CD4-positive, alpha-beta T cell treated with Interleukin-12 subunit alpha and Interleukin-12 subunit beta, for 1 hour (primary cell): ENCODE measurements at regions not wholly inside any gene's neighbourhood (a gene's known extent, or its start where the extent isn't known, plus 50 kb on each side); places are given as distances from the start of the nearest gene placed in this dataset.
"Not testable (repeated sequence)": the region's sequence is repeated elsewhere in the genome, so short reads cannot be mapped to it uniquely, and the experiment has no call there.

Source experiments
- DNase-seq: peaks from one replicate; pipeline ENCODE4 v3.0.0-alpha.2; 2020

DNA sequence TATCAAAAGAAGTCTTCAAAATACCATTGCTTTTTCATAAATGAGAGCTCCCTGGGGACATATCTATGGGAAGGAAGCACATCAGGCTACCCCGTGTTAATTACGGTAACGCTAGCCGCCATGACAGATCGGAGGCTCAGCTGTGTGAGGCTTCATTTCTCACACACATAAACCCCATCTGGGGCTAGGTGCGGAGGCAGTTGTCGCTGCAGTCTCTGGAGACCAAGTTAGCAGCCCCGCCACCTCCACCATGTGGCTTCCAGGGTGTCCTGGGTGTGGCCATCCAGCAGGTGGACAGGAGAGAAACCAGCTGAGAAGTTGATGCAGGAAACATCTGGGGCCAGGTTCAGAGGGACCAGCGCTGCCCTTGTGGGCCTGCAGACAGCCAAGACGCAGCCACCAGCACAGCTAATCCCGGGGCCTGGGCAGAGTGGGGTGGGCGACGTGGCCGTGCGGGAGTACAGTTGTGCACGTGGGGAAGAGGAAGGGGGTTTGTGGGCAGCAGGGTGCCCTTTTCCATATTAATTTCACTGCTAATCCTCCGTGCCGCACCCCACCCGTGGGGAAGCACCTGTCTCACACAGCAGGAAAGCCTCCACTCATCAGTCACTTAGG is 426.5 kb downstream of the IRX1 start:
- DNase-seq, result no peak

DNA sequence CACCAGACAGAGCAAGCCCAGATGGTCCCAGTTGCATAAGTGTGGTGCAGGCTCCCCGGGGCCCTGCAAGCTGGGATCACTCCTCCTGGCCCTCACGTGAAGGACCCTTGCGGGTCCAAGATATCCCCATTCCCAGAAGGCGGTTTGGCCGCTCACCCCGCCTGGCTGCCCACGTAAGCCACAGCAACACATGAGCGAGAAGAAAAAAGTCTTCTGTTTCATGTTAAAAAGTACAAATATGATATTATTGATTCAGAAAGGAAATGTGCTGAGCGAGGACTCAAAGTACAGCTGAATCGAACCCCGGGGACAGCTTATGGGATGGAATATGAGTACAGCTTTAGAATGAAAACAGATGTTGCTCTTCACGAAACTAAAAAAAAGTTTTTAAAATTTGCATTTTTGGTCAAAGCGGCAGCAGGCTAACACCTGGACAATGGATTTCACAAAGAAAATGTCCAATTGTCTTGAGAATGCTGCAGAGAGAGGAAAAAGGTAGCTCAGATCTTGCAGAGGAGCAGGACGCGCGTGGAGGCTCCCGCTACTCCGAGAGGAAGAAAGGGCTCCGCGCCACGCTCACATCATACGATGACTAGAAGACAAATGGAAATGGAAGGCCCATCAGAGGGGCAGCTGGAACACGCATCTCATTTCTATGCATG is 427.6 kb downstream of the IRX1 start:
- DNase-seq, result no peak

DNA sequence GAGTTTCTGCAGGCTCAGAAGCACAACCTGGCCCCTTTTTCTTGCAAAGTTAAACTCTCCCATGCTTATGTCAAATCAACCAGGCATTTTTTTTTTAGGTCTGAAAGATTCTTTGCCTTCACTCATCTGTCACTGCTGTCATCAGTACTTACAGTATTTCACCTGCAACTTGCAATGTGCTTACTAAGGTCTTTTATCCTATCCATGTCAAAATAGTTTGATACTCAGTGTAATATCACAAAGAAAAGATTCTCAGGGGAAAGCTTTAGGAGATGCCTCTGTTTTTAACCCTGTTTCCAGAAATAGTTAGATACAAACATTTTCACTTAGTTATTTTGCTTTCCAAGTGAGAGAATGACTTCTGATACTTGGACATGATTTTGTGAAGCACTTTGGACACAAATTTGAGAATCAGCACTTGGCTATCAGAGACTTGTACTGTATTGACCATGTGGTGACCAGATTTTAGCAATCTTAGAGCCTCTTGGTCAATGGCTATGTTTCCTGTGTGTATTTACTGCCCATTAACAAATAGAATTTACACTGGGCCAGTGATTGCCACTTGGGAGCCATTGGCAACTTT is 428.2 kb downstream of the IRX1 start:
- DNase-seq, result no peak

DNA sequence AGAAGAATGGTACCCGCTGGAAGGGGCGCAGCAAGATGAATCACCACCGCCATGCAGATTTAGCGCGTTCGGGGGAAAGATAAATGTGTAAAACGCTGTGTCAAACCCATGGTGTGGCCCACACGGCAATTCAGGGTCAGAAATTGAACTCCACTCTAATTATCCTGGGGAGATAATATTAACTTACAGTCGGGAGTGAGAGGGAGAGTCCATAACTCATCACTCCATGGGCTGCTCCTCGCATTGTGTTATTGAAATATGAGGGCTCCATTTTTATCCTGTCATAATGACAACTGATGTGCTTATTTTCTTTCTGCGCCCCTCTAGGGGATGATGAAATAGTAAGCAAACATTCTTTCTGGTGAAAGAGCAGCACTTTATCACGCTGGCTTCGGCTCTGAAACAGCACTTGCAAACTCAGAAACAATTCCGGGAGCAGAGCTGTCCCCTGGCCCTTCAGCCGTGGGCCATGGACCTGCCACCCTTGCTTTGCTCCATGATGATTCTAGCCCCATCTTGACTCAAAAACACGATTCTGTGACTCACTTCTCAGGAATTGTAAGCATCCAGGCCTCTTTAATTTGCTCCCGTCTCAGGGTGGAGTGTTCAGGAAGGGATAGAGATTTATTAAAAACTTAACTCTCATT is 431.6 kb downstream of the IRX1 start:
- no peak for DNase-seq

DNA sequence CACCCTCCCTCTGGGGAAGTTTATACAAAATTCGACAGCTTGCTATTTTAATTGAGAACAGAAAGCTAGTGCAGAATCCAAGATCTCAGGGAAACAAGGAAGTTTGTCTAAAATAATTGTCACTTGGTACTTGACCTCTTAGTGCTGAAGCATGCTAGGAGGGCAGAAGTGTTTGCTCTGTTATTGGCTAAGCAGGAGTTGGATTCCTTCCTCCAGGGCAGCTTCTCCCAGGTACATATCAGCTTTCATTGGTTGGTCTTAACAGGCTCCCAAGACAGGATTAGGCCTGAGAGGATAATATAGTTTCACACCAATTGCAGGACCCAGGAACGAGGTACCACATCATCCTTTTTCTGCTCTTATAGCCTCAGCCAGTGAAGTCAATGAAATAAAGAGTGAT is 432.8 kb downstream of the IRX1 start:
- DNase-seq, result no peak

DNA sequence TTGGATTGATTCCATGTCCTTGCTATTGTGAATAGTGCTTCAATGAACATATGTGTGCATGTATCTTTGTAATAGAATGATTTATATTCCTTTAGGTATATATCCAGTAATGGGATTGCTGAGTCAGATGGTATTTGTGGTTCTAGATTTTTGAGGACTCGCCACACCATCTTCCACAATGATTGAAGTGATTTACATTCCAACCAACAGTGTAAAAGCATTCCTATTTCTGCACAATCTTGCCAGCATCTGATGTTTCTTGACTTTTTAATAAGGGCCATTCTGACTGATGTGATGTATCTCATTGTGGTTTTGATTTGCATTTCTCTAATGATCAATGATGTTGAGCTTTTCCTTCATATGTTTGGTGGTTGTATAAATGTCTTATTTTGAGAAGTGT is 437.9 kb downstream of the IRX1 start:
- DNase-seq, result not testable (repeated sequence)

DNA sequence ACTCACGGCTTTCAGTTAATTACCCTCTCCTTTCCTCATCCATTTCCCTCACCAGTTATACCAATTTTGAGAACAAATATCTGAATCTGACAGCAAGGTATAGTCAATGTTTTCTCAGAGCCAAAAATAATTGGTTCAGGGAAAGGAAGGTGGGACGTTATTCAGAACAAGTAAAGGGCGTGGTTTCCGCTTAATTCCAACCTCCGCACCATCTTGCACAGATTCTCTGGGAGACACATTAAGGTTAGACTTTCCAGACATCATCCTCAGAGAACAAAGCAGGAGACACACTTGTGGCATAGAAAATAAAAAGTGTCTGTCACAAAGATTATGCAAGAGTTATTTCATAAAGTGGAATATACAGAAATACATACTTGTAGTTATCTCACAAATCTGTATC is 441.2 kb downstream of the IRX1 start:
- DNase-seq, result no peak

DNA sequence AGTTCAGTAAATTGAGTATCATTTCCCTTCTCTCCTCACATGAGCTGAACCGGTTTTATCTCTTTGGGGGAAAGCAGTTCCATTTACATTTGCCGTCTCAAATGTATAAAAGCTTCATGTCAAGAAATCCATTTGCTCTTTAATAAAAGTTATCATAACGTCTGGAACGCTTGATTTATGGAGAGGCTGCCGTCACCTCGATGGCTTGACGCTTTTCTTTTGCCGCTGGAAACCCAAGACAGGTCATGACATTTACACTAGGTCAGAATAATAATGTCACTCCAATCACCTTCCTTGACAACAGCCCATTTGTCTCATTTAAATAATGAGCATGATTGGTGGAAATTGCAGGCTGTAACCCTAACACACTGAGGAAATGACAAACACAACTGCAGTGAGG is 443.4 kb downstream of the IRX1 start:
- DNase-seq, result no peak

DNA sequence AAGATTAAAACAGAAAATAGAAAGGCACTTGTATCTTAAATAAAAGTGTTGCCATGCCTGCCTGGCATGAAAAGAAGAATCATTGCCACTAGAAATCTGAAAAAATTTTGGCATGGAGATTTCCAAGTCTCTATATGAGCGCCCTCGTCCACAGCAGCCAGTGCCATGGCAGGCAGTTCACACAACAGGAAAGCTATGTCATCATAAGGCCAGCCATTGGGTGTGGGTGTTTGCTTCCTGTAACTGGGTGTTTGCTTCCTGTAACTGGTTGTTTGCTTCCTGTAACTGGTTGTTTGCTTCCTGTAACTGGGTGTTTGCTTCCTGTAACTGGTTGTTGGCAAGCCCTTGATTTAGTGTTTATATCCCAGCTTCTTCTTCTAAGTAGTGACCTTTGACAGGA is 446.7 kb downstream of the IRX1 start:
- peak; percentile 0 for DNase-seq

DNA sequence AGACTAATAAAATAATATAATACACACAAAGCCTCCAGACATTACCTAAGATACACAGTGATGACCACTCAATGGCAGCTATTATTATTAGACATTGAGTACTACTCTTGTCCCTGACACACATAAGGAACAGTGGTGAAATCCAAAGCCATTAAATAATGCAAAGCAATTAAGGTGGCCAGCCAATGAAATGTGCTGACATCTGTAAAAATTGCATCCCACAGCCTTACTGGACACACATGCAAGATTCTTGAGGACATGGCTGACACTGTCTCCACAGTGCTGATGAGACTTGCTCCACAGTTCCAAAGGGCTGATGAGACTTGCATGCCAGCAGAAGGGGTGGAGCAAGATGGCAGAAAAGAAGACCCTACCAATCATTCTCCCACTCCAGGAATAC is 447.5 kb downstream of the IRX1 start:
- no peak for DNase-seq

DNA sequence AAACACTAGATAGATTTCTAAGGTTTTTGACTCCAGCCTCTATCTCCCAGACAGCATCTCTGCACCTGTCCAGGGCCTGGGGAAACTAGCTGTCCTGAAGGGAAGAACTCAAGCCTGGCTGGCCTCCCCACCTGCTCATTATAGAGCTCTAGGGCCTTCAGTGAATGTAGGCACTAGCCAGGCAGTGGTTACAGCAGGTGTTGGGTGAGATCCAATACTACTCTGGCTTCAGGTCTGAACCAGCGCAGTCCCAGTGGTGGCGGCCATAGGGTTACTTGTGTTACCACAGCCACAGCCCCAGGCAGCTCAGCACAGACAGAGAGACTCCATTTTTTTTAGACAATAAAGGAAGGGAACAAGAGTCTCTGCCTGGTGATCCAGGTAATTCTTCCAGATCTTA is 449.2 kb downstream of the IRX1 start:
- no peak for DNase-seq

DNA sequence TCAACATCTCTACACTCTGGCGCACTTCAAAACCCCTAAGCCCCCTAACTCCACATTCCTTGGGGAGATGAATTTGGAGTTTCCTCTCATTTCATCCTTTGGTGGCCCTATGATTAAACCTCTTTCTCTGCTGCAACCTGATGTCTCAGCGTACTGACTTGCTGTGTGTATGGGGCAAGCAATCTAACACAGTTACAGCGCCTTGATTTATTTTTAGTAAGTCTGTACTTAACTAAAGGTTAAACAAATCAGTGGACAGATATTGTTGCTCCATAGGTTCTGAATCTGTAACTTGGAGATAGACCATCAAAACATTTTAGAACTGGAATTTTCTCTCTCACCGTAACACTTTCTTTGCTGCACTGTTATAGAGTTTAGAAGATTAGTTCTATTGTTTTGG is 452.8 kb downstream of the IRX1 start:
- no peak for DNase-seq

DNA sequence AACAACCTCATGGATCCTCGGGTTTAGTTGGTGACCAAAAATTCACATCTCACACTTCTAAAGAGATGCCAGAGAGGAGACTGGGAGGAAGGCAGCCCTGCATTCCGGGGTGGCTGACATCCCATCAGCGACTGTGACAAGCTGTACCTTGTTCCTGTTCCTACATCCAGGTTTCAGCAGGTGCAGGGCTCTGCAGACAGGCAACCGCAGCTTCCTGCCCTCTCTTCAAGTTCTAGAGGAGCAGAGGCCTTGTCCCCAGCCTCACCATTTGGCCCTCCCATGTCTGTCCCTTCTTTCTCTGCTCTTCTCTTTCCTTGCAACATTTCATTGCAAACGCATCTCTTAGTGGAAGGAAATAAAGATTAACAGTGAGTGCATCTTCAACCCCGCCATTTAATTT is 454.6 kb downstream of the IRX1 start:
- no peak for DNase-seq

DNA sequence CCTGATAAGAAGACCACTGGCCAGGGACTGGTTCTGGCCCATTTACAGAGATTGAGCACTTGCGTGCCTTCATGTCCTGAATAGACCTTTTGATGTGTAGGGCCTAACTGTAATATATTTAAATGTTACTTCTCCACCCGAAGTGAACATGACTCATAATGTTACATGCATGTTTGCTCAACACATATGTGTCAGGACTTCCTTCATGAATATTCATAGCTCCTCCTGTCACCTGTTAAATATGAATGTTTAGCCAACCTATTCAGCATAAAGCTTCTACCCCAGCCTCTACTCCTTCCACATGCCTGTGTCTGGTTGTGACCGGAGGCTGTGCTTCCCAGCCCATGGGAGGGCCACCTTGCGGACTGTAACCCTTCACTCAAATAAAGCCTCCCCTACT is 457.5 kb downstream of the IRX1 start:
- DNase-seq, result no peak

DNA sequence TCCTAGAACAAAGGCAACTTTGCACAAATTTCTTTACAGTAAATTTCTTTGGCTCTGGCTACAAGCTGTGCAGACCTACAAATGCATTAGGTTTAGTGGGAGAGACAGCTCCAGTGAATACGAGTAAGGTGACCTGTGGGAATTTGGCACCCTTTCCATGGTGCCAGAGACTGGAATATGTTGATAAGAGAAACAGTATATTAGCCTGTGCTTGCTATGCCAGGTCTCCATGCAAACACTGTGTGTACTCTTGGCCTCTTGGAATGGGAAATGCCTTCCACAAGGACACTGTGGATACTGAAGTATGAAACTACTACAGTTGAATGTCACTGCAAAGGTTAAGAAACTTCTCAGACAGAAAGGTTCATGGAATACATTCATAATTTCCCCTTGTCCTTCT is 458.5 kb downstream of the IRX1 start:
- DNase-seq, result no peak

DNA sequence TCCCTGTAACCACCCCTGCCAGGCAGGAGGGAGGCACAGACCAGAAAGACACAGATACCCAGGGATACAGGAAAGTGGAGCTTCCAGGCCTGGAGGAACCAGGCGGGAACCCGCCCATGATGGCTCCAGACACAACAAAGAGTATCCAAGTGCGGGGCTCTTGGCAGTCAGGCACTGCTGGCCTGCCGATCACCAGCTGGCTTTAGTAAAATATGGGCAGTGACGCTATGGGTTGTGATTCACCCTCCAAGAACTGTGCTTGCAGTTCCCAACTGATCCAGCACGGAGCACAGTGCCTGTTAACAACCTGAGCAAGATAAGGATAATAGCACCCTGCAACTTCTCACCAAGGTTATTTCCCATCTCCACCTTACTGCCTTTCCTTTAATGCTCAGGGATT is 463.3 kb downstream of the IRX1 start:
- no peak for DNase-seq

DNA sequence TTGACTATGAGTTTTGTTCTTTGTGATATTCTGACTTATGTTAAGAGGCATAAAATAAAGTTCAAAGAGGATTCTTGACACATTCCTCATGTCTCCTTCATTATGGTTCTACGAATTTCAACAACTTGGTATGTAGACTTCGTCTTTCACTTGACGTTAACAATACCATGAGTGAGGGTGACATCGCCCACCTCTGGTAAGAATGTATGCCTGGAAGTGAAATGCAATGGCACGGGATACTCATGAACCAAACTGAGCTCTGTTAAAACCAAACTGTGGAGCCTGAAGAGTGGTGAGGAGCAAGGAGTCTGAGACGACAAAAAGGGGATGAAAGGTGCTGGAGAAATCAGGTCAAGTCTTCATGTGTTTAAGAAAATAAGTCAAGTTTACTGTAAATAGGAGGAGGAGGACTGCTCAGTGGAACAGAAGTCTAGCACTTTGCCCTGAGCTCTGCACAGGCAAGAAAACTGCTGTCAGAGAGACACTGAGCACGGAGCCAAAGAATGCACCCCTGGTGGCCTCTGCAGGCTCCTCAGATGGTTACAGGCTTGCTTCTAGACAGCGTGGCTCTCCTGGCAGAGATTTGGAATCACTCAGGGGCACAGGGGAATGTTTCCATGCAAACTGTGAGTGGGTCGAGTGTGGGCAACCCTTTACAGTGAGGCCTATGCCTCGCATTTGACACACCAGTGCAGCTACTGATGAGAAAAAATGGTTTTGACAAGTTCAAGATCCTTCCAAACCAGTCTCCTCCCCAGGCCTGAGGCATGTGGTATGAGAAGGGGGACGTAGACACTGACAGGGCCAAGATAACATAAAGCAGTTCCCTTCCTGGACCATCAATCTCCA is 470.1 kb downstream of the IRX1 start:
- DNase-seq, result no peak

DNA sequence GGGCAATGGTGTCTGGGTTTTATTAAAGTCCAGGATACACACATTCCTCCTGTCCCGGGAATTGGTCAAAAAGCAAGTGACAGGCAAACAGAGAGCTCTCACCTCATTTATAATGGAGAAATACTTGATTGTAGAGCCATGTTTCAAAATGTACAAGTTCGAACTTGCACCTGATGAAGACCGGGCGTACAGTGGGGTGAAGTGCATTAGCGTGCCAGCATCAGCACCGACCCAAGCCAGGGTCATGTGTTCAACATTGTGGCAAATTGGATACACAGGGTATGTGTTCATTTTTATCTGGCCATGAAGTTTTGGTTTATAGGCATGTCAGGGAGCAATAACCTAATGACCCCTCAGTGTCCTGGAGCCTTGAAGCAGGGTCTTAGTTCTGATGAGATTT is 472.5 kb downstream of the IRX1 start:
- no peak for DNase-seq

DNA sequence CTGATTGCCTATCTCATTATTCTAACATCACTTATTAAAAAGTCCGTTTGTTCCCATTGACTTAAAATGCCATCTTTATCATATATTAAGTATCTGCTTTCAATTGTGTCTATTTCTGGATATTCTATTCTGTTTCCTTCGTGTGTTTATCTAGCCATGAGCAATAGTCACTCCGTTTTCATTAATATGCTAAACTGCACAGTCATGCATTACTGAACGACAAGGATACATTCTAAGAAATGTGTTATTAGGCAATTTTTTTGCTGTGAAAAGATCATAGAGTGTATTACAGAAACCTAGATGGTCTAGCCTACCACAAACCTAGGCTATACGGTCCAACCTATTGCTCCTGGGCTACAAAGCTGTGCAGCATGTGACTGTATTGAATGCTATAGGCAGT is 482.9 kb downstream of the IRX1 start:
- no peak for DNase-seq

DNA sequence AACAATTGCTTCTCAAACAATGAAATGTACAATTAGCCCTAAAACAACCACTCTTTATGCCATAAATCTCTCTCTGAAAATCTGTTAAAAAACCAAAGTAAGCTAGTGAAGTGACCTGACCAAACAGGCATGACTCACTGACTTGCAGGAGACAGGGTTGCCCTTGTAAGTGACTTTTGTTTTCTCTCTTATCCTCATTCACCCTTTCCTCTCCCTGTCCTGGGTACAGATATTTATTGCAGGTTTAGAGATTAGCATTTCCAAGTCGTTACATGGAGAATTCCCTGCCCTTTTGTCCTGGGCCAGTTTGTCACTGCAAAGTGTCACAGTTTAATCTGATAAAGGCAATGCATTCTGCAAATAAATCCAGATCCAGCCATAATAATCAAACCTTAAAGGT is 484.2 kb downstream of the IRX1 start:
- no peak for DNase-seq

DNA sequence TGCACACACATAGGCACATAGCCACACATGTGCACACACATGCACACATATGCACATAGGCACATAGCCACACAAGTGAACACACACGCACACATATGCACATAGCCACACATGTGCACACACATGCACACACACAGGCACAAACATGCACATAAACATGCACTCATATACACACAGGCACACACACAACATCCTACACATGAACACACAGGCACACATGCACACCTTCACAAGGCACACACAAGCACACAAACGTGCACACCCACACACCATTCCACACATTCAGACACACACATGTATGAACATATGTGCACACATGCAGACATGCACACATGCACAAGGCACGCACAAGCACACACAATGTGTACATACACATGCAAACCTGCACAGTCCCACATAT is 484.7 kb downstream of the IRX1 start:
- no peak for DNase-seq

DNA sequence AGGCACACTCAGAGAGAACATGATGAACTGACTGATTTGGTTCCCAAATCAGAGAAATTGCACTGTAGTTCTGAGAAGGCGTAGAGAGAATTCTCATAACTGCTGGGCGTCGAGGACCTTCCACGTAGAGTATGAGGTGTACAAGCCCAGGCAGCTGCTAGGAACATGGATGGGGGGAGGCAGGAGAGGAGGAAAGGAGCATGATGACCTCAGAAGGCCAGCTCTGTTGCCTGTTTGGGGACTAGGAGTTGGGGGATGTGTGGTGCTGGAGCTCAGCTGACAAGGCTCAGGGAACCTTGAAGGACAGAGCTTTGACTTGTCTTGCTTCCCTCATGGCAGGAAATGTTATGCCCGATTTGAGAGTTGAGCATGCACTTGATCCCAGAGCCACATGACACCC is 485.4 kb downstream of the IRX1 start:
- DNase-seq, result no peak

DNA sequence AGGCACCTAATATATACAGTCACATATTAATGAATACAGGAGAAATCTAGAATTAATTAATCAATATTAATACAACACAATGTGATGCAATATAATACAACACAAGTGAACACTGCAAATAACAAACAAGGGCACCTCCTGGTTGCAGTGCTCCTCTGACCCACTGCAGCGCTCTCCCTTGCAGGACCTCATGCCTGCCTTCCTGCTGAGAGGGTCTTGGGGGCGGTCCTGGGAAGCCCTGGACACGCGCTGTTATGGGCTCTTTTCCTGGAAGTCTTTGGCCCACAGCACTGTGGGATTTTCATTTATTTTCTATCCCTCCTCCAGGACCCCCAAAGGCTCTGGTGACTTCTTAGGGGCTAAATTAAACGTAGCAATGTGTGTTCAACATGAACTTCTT is 485.8 kb downstream of the IRX1 start:
- DNase-seq, result no peak
